CD14-positive monocyte (primary cell): ENCODE measurements at regions not wholly inside any gene's neighbourhood (a gene's known extent, or its start where the extent isn't known, plus 50 kb on each side); places are given as distances from the start of the nearest gene placed in this dataset.
"Not testable (repeated sequence)": the region's sequence is repeated elsewhere in the genome, so short reads cannot be mapped to it uniquely, and the experiment has no call there.

Experiments
- DNase-seq, 3 donors: peaks; one replicate each; pipeline ENCODE4 v3.0.0-alpha.2; 2011 to 2022
- H2AFZ ChIP-seq: 2 replicates; pipeline ENCODE4 v1.6.0; 2012; ENCODE audit warnings: mild to moderate bottlenecking, low read depth, low read length, inconsistent platforms; ENCODE audit not compliant: insufficient read depth, poor library complexity, severe bottlenecking
- H3K27ac ChIP-seq, 2 donors: 1 replicate in 1 of 2; 2 replicates in 1 of 2; pipeline ENCODE4 v1.5.1; 2012 to 2013; ENCODE audit warnings: low read length in 2 of 2, control low read depth in 1 of 2, inconsistent platforms in 1 of 2, low read depth in 1 of 2, mild to moderate bottlenecking in 1 of 2
- H3K27me3 ChIP-seq, 2 donors: one replicate each; pipeline versions ENCODE4 v1.6.0 to v1.6.1; 2011 to 2013; ENCODE audit warnings: low read length in 2 of 2; ENCODE audit not compliant: control insufficient read depth in 2 of 2, insufficient read depth in 2 of 2
- H3K36me3 ChIP-seq, 2 donors: replicated peaks in 1 of 2; 1 replicate in 1 of 2; 2 replicates in 1 of 2; pipeline versions ENCODE4 v1.5.1 to v1.6.1; 2012 to 2013; ENCODE audit warnings: low read length in 2 of 2, control low read depth in 1 of 2, inconsistent platforms in 1 of 2, mild to moderate bottlenecking in 1 of 2; ENCODE audit not compliant: insufficient read depth in 2 of 2, control insufficient read depth in 1 of 2
- H3K4me1 ChIP-seq, 2 donors: 1 replicate in 1 of 2; 2 replicates in 1 of 2; pipeline versions ENCODE4 v1.5.1 to v1.6.1; 2012 to 2013; ENCODE audit warnings: low read length in 2 of 2, control low read depth in 1 of 2, inconsistent platforms in 1 of 2, mild to moderate bottlenecking in 1 of 2, moderate library complexity in 1 of 2; ENCODE audit not compliant: insufficient read depth in 2 of 2, control insufficient read depth in 1 of 2
- H3K4me2 ChIP-seq: replicated peaks from 2 replicates; pipeline ENCODE3; 2012; ENCODE audit warnings: low read length, moderate library complexity, mild to moderate bottlenecking; ENCODE audit not compliant: poor library complexity, severe bottlenecking; ENCODE audit errors: extremely low read depth
- H3K4me3 ChIP-seq, 3 experiments: fragments of 200-600 bp in 1 of 3; sonication (generic) in 1 of 3; replicated peaks in 1 of 3; 1 replicate in 2 of 3; 2 replicates in 1 of 3; pipeline ENCODE4 v1.5.1; 2011 to 2013; ENCODE audit warnings: low read length in 3 of 3, mild to moderate bottlenecking in 3 of 3, control low read depth in 2 of 3, low read depth in 2 of 3, inconsistent platforms in 1 of 3, moderate library complexity in 1 of 3
- H3K79me2 ChIP-seq: 2 replicates; pipeline ENCODE4 v1.6.0; 2012; ENCODE audit warnings: mild to moderate bottlenecking, control low read depth, inconsistent platforms, low read length, moderate library complexity; ENCODE audit not compliant: insufficient read depth
- H3K9ac ChIP-seq: 2 replicates; pipeline ENCODE4 v1.6.0; 2017; ENCODE audit warnings: low read length, mild to moderate bottlenecking; ENCODE audit not compliant: insufficient read depth, poor library complexity, severe bottlenecking
- H3K9me3 ChIP-seq, 2 donors: replicated peaks in 1 of 2; 1 replicate in 1 of 2; 2 replicates in 1 of 2; pipeline versions ENCODE4 v1.5.1 to v1.6.1; 2012 to 2013; ENCODE audit warnings: low read length in 2 of 2, control low read depth in 1 of 2; ENCODE audit not compliant: control insufficient read depth in 1 of 2, insufficient read depth in 1 of 2
- H4K20me1 ChIP-seq: 2 replicates; pipeline ENCODE4 v1.6.0; 2012; ENCODE audit warnings: mild to moderate bottlenecking, low read length, control low read depth, moderate library complexity; ENCODE audit not compliant: insufficient read depth
- H3K27ac Mint-ChIP-seq, 7 donors: one replicate each; pipeline ENCODE4 v1.8.0; 2020; ENCODE audit warnings: mild to moderate bottlenecking in 7 of 7, mixed read lengths in 7 of 7, moderate library complexity in 6 of 7, inconsistent platforms in 2 of 7
- H3K27me3 Mint-ChIP-seq, 3 donors: one replicate each; pipeline ENCODE4 v1.8.0; 2021 to 2022; ENCODE audit warnings: low read depth in 3 of 3, mild to moderate bottlenecking in 3 of 3, mixed read lengths in 3 of 3, moderate library complexity in 3 of 3, inconsistent platforms in 1 of 3
- H3K36me3 Mint-ChIP-seq, 2 donors: one replicate each; pipeline ENCODE4 v1.8.0; 2020; ENCODE audit warnings: mixed read lengths in 2 of 2, inconsistent platforms in 1 of 2, mild to moderate bottlenecking in 1 of 2
- H3K4me1 Mint-ChIP-seq: one replicate; pipeline ENCODE4 v1.8.0; 2020; ENCODE audit warnings: mild to moderate bottlenecking, mixed read lengths
- H3K4me3 Mint-ChIP-seq, 2 donors: one replicate each; pipeline ENCODE4 v1.8.0; 2020; ENCODE audit warnings: mild to moderate bottlenecking in 2 of 2, mixed read lengths in 2 of 2, moderate library complexity in 1 of 2
- H3K9me3 Mint-ChIP-seq, 7 donors: one replicate each; pipeline ENCODE4 v1.8.0; 2020 to 2022; ENCODE audit warnings: mixed read lengths in 7 of 7, mild to moderate bottlenecking in 6 of 7, moderate library complexity in 6 of 7, inconsistent platforms in 2 of 7
- WGBS: methylation state at CpG from one replicate; pipeline ENCODE4 v1.1.5; 2013; ENCODE audit warnings: missing lambda C conversion rate; ENCODE audit not compliant: insufficient coverage; 5-methylcytosine and 5-hydroxymethylcytosine counted together
- intact Hi-C, 2 donors: fragments of 100-400 bp; cut with micrococcal nuclease; formaldehyde crosslinking; loops; one replicate each; pipeline versions ENCODE4 v1.15.0 to v1.15.1; 2023
- TF ChIP-seq, protein P1 (sequence below): fragments of 200-600 bp; IDR thresholded peaks from one replicate; pipeline ENCODE4 v1.8.0; 2022; ENCODE audit warnings: antibody characterized with exemption, mild to moderate bottlenecking

DNA sequence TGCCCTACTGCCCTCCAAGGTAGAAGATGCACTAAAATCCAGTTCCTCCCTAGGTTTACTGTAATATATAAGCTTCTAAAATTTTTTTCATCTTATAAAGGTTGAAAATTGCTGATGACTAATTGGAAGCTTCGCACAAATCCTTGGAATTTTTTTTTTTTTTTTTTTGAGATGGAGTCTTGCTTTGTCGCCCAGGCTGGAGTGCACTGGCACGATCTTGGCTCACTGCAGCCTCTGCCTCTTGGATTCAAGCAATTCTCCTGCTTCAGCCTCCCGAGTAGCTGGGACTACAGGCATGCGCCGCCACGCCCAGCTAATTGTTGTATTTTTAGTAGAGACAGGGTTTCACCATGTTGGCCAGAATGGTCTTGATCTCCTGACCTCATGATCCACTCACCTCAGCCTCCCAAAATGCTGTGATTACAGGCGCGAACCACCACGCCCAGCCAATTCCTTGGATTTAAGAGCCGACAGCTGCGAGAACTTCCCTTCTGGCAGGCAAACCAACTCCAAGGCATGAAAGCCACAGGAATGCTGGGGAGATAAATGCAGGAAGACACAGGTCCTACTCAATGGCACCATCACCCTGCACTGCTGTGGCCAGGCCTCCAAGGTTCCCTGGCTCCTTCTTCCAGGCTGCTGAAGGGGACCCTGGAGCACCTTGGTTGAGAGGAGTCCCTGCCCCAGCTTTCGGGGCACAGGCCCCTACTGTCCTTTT is 98.9 kb upstream of the CHD2 start:
- intact Hi-C loops: loop anchor here (5.0 kb wide), 2 partner anchors 116 to 121 kb away; no protein-coding TSS in a partner anchor
- not testable (repeated sequence) for H3K9me3 Mint-ChIP-seq, H3K9me3 ChIP-seq, H4K20me1 ChIP-seq, DNase-seq, H3K4me3 Mint-ChIP-seq, H3K27me3 ChIP-seq, H3K27me3 Mint-ChIP-seq, H3K36me3 Mint-ChIP-seq, H3K36me3 ChIP-seq
- Histone ChIP-seq H3K9ac (peak overlapping the region; percentile 7), H3K4me3 (peak overlapping the region in 1 of 3 experiments; percentile 26), H3K4me1 (peaks cover 53 to 66% of the 10 kb centered on the region in 2 donors), H3K79me2 (peaks cover 19% of the 10 kb centered on the region), H2AFZ (peak overlapping the region; percentile 65), H3K4me2 (peak overlapping the region; percentile 5), H3K27ac (peak overlapping the region; percentile 77 to 96)
- Mint-ChIP-seq H3K27ac (peak overlapping the region; percentile 89 to 100 (median 93)), H3K4me1 (peaks cover 54% of the 10 kb centered on the region)
- 77% methylated on average over 4 of the region's 13 CpGs for WGBS

DNA sequence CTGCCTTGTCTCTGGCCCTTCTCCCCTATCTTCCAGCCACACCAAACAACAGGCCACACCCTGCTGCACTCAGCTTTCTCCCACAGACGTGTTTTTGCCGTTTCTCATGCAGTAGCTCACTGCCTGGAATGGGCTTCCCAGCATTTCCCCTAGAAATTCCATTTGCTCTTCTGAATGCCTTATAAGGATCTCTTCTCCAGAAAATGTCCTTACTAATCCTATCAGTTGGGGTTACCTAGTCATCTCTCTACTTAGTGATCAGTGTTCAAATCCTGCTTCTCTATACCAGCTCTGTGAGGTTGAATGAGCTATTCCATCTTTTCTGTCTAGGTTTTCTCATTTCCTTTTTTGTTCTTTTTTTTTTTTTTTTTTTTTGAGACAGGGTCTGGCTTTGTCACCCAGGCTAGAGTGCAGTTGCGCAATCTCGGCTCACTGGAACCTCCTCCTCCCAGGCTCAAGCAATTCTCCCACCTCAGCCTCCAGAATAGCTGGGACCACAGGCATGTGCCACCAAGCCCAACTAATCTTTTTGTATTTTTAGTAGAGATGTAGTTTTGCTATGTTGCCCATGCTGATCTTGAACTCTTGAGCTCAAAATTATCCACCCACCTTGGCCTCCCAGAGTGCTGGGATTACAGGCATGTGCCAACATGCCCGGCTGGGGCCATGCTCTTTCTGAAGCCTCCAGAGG is 98.2 kb upstream of the CHD2 start:
- Mint-ChIP-seq H3K27me3 (peaks cover 0 to 3% (median 0%) of the 10 kb centered on the region in 3 donors), H3K27ac (peak overlapping the region; percentile 89 to 100 (median 93))

More for the DNA sequence above, 98.2 kb upstream of the CHD2 start:
- H3K4me1 Mint-ChIP-seq: peaks cover 58% of the 10 kb centered on the region
- no peaks in the 10 kb centered on the region for H4K20me1 ChIP-seq
- peaks cover 60 to 73% of the 10 kb centered on the region in 2 donors for H3K4me1 ChIP-seq
- H3K4me2 ChIP-seq: peak overlapping the region; percentile 5
- no peaks in the 10 kb centered on the region for H3K9me3 Mint-ChIP-seq
- no peaks in the 10 kb centered on the region for H3K36me3 ChIP-seq
- no peaks in the 10 kb centered on the region for H3K27me3 ChIP-seq
- intact Hi-C loops: loop anchor here (5.0 kb wide), 2 partner anchors 115 to 120 kb away; no protein-coding TSS in a partner anchor
- H3K36me3 Mint-ChIP-seq: peaks cover 0 to 2% of the 10 kb centered on the region in 2 donors
- peak; percentile 47 to 85 (median 80) for DNase-seq
- peak overlapping the region in 1 of 3 experiments; percentile 26 for H3K4me3 ChIP-seq
- H3K4me3 Mint-ChIP-seq: peak overlapping the region in 1 of 2 donors; percentile 36
- H3K27ac ChIP-seq: peak overlapping the region; percentile 77 to 96
- TF ChIP-seq, protein P1, sequence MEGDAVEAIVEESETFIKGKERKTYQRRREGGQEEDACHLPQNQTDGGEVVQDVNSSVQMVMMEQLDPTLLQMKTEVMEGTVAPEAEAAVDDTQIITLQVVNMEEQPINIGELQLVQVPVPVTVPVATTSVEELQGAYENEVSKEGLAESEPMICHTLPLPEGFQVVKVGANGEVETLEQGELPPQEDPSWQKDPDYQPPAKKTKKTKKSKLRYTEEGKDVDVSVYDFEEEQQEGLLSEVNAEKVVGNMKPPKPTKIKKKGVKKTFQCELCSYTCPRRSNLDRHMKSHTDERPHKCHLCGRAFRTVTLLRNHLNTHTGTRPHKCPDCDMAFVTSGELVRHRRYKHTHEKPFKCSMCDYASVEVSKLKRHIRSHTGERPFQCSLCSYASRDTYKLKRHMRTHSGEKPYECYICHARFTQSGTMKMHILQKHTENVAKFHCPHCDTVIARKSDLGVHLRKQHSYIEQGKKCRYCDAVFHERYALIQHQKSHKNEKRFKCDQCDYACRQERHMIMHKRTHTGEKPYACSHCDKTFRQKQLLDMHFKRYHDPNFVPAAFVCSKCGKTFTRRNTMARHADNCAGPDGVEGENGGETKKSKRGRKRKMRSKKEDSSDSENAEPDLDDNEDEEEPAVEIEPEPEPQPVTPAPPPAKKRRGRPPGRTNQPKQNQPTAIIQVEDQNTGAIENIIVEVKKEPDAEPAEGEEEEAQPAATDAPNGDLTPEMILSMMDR: no peak
- H3K9me3 ChIP-seq: no peaks in the 10 kb centered on the region
- WGBS: 20% methylated on average over 2 of the region's 5 CpGs
- H2AFZ ChIP-seq: peak overlapping the region; percentile 65
- peak overlapping the region; percentile 7 for H3K9ac ChIP-seq
- peaks cover 26% of the 10 kb centered on the region for H3K79me2 ChIP-seq
